Endodermal cell (in vitro differentiated cells): ENCODE measurements at regions not wholly inside any gene's neighbourhood (a gene's known extent, or its start where the extent isn't known, plus 50 kb on each side); places are given as distances from the start of the nearest gene placed in this dataset.

ENCODE experiments used
- DNase-seq: peaks from one replicate; pipeline ENCODE4 v3.0.0-alpha.2; 2017
- H3K27ac ChIP-seq: 2 replicates; pipeline ENCODE4 v1.5.1; 2013; ENCODE audit warnings: mild to moderate bottlenecking, low read depth, low read length, moderate library complexity
- H3K27me3 ChIP-seq: 2 replicates; pipeline ENCODE4 v1.6.1; 2013; ENCODE audit warnings: mild to moderate bottlenecking, low read length, moderate library complexity; ENCODE audit not compliant: insufficient read depth, control insufficient read depth, poor library complexity, severe bottlenecking
- H3K36me3 ChIP-seq: 2 replicates; pipeline ENCODE4 v1.7.0; 2013; ENCODE audit warnings: mild to moderate bottlenecking, low read length, moderate library complexity; ENCODE audit not compliant: control insufficient read depth, insufficient read depth
- H3K4me1 ChIP-seq: one replicate; pipeline ENCODE4 v1.7.0; 2013; ENCODE audit warnings: low read length; ENCODE audit not compliant: control insufficient read depth, insufficient read depth
- H3K4me3 ChIP-seq: 2 replicates; pipeline ENCODE4 v1.5.1; 2013; ENCODE audit warnings: mild to moderate bottlenecking, low read length, moderate library complexity
- H3K9ac ChIP-seq: 2 replicates; pipeline ENCODE4 v1.6.1; 2013; ENCODE audit warnings: mild to moderate bottlenecking, low read length, moderate library complexity; ENCODE audit not compliant: poor library complexity, severe bottlenecking; ENCODE audit errors: extremely low read depth
- H3K9me3 ChIP-seq: 2 replicates; pipeline ENCODE4 v1.6.1; 2013; ENCODE audit warnings: mild to moderate bottlenecking, low read length, moderate library complexity; ENCODE audit not compliant: control insufficient read depth
- H3K27ac Mint-ChIP-seq: 2 replicates; pipeline ENCODE4 v1.8.0; 2020; ENCODE audit warnings: mixed read lengths
- H3K27me3 Mint-ChIP-seq: 2 replicates; pipeline ENCODE4 v1.8.0; 2021; ENCODE audit warnings: mild to moderate bottlenecking, mixed read lengths; ENCODE audit not compliant: insufficient read depth
- H3K36me3 Mint-ChIP-seq: 2 replicates; pipeline ENCODE4 v1.8.0; 2020; ENCODE audit warnings: low read depth, mixed read lengths
- H3K4me1 Mint-ChIP-seq: 2 replicates; pipeline ENCODE4 v1.8.0; 2020; ENCODE audit warnings: mixed read lengths
- H3K4me3 Mint-ChIP-seq: 2 replicates; pipeline ENCODE4 v1.8.0; 2020; ENCODE audit warnings: mild to moderate bottlenecking, moderate library complexity, mixed read lengths
- H3K9me3 Mint-ChIP-seq: 2 replicates; pipeline ENCODE4 v1.8.0; 2020; ENCODE audit warnings: mild to moderate bottlenecking, mixed read lengths
- WGBS, 2 experiments: methylation state at CpG; one replicate each; pipeline versions ENCODE4 v1.1.5 to v1.1.7; 2013; ENCODE audit warnings: missing lambda C conversion rate in 2 of 2, mixed read lengths in 1 of 2; ENCODE audit not compliant: insufficient coverage in 1 of 2, insufficient read length in 1 of 2; 5-methylcytosine and 5-hydroxymethylcytosine counted together
- TF ChIP-seq, protein P1 (sequence below): fragments of 200-600 bp; sonication (generic); conservative IDR thresholded peaks from 2 replicates; pipeline ENCODE4 v1.5.0; 2021; ENCODE audit warnings: antibody characterized with exemption, mild to moderate bottlenecking

GRCh38 chr13:81927347-81927746, 1586.4 kb upstream of the SPRY2 start:
- no peaks in the 10 kb centered on the region for H3K9me3 Mint-ChIP-seq
- no peaks in the 10 kb centered on the region for H3K36me3 Mint-ChIP-seq
- no peaks in the 10 kb centered on the region for H3K9me3 ChIP-seq
- no peak overlapping the region for H3K27ac Mint-ChIP-seq
- no peaks in the 10 kb centered on the region for H3K27me3 Mint-ChIP-seq
- no peak overlapping the region for H3K27ac ChIP-seq
- TF ChIP-seq, protein P1, sequence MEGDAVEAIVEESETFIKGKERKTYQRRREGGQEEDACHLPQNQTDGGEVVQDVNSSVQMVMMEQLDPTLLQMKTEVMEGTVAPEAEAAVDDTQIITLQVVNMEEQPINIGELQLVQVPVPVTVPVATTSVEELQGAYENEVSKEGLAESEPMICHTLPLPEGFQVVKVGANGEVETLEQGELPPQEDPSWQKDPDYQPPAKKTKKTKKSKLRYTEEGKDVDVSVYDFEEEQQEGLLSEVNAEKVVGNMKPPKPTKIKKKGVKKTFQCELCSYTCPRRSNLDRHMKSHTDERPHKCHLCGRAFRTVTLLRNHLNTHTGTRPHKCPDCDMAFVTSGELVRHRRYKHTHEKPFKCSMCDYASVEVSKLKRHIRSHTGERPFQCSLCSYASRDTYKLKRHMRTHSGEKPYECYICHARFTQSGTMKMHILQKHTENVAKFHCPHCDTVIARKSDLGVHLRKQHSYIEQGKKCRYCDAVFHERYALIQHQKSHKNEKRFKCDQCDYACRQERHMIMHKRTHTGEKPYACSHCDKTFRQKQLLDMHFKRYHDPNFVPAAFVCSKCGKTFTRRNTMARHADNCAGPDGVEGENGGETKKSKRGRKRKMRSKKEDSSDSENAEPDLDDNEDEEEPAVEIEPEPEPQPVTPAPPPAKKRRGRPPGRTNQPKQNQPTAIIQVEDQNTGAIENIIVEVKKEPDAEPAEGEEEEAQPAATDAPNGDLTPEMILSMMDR, result peak; percentile 65
- H3K27me3 ChIP-seq, result no peaks in the 10 kb centered on the region
- H3K4me1 ChIP-seq, result no peaks in the 10 kb centered on the region
- peak; percentile 53 for DNase-seq
- H3K9ac ChIP-seq, result no peak overlapping the region
- H3K4me1 Mint-ChIP-seq, result peaks cover 14% of the 10 kb centered on the region
- H3K4me3 Mint-ChIP-seq, result no peak overlapping the region
- no peak overlapping the region for H3K4me3 ChIP-seq
- no peaks in the 10 kb centered on the region for H3K36me3 ChIP-seq

GRCh38 chr13:81917810-81918209, 1576.9 kb upstream of the SPRY2 start:
- Mint-ChIP-seq H3K36me3 (peaks cover 4% of the 10 kb centered on the region), H3K4me3 (no peak overlapping the region), H3K27me3 (no peaks in the 10 kb centered on the region), H3K4me1 (no peaks in the 10 kb centered on the region), H3K27ac (no peak overlapping the region), H3K9me3 (no peaks in the 10 kb centered on the region)
- H3K4me3 ChIP-seq, result no peak overlapping the region
- H3K9ac ChIP-seq, result no peak overlapping the region
- no peak overlapping the region for H3K27ac ChIP-seq
- H3K9me3 ChIP-seq, result no peaks in the 10 kb centered on the region
- WGBS, 2 experiments, result 88% methylated on average over 2 of the region's 2 CpGs; no CpG with 5 or more reads in 1 of the 2 experiments
- no peak for DNase-seq
- TF ChIP-seq, protein P1, result no peak
- no peaks in the 10 kb centered on the region for H3K36me3 ChIP-seq
- H3K4me1 ChIP-seq, result no peaks in the 10 kb centered on the region
- no peaks in the 10 kb centered on the region for H3K27me3 ChIP-seq

GRCh38 chr13:81916461-81916860, 1575.5 kb upstream of the SPRY2 start:
- Histone ChIP-seq H3K36me3 (no peaks in the 10 kb centered on the region), H3K9me3 (no peaks in the 10 kb centered on the region), H3K27me3 (no peaks in the 10 kb centered on the region), H3K4me1 (no peaks in the 10 kb centered on the region), H3K27ac (no peak overlapping the region), H3K4me3 (no peak overlapping the region), H3K9ac (no peak overlapping the region)
- TF ChIP-seq, protein P1, result no peak
- DNase-seq, result no peak
- Mint-ChIP-seq H3K4me1 (no peaks in the 10 kb centered on the region), H3K4me3 (no peak overlapping the region), H3K36me3 (peaks cover 4% of the 10 kb centered on the region), H3K9me3 (peaks cover 3% of the 10 kb centered on the region), H3K27ac (no peak overlapping the region), H3K27me3 (no peaks in the 10 kb centered on the region)
